ENCODE measurements at regions not wholly inside any gene's neighbourhood (a gene's known extent, or its start where the extent isn't known, plus 50 kb on each side); places are given as distances from the start of the nearest gene placed in this dataset.
"Not testable (repeated sequence)": the region's sequence is repeated elsewhere in the genome, so short reads cannot be mapped to it uniquely, and the experiment has no call there.

GRCh38 chr3:150123249-150123648 is 152.6 kb upstream of the PFN2 start:
- TF ChIP-seq EZH2phosphoT487 (IDR thresholded peaks at IDR 0.05; ENCODE audit: insufficient read depth, low read depth); EZH2 (IDR thresholded peaks at IDR 0.05; ENCODE audit: insufficient read depth, poor library complexity, severe bottlenecking): not testable (repeated sequence)
